ENCODE measurements at regions not wholly inside any gene's neighbourhood (a gene's known extent, or its start where the extent isn't known, plus 50 kb on each side); places are given as distances from the start of the nearest gene placed in this dataset.

DNA sequence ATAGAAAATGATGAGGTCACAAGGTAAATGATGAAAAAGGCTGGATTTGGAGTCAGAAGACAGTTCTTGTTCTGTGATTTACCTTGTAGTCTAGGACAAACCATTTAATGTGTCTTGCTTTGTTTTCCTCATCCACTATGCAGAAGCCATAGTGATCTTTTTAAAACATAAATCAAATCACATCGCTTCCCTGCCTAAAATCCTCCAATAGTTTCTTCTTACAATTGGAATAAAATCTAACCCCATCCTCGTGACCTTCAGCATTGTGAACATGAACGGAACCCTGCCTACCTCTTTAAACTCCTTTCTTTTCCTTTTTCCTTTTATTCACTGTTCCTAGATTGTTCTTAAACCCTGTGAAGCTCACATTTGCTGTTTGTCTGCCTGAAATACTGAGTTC, 204.9 kb upstream of the SAMSN1 start:
- Histone ChIP-seq H3K27ac (ENCODE audit: low read depth, low read length) (no peak overlapping the region), H3K4me1 (ENCODE audit: insufficient read depth, low read length) (no peaks in the 10 kb centered on the region), H3K27me3 (ENCODE audit: insufficient read depth, low read length) (no peaks in the 10 kb centered on the region), H3K4me3 (ENCODE audit: insufficient read depth, low read depth, low read length) (no peak overlapping the region), H4K20me1 (ENCODE audit: insufficient read depth, low read length) (no peaks in the 10 kb centered on the region), H2AFZ (ENCODE audit: low read depth, low read length) (no peak overlapping the region), H3K79me2 (ENCODE audit: insufficient read depth, low read length) (no peaks in the 10 kb centered on the region), H3K36me3 (ENCODE audit: insufficient read depth, low read length) (no peaks in the 10 kb centered on the region), H3K9ac (ENCODE audit: low read length) (no peak overlapping the region), H3K4me2 (ENCODE audit: low read length) (no peak overlapping the region), H3K9me3 (ENCODE audit: insufficient read depth, low read depth, low read length) (no peaks in the 10 kb centered on the region)
- Mint-ChIP-seq H3K27ac (ENCODE audit: unreplicated experiment) (no peak overlapping the region), H3K27me3 (ENCODE audit: low read depth, unreplicated experiment) (no peaks in the 10 kb centered on the region), H3K36me3 (ENCODE audit: low read depth, unreplicated experiment) (no peaks in the 10 kb centered on the region), H3K4me3 (ENCODE audit: unreplicated experiment) (no peak overlapping the region), H3K9me3 (ENCODE audit: unreplicated experiment) (no peaks in the 10 kb centered on the region), H3K4me1 (ENCODE audit: low read depth, unreplicated experiment) (peaks cover 6% of the 10 kb centered on the region)
- no peak for DNase-seq (ENCODE audit: low read depth)
- TF ChIP-seq, protein P1, sequence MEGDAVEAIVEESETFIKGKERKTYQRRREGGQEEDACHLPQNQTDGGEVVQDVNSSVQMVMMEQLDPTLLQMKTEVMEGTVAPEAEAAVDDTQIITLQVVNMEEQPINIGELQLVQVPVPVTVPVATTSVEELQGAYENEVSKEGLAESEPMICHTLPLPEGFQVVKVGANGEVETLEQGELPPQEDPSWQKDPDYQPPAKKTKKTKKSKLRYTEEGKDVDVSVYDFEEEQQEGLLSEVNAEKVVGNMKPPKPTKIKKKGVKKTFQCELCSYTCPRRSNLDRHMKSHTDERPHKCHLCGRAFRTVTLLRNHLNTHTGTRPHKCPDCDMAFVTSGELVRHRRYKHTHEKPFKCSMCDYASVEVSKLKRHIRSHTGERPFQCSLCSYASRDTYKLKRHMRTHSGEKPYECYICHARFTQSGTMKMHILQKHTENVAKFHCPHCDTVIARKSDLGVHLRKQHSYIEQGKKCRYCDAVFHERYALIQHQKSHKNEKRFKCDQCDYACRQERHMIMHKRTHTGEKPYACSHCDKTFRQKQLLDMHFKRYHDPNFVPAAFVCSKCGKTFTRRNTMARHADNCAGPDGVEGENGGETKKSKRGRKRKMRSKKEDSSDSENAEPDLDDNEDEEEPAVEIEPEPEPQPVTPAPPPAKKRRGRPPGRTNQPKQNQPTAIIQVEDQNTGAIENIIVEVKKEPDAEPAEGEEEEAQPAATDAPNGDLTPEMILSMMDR (IDR thresholded peaks at IDR 0.05; ENCODE audit: insufficient read depth, low read depth, low read length): no peak
- TF ChIP-seq EZH2 (IDR thresholded peaks at IDR 0.05; ENCODE audit: insufficient read depth, low read length): no peak
- no peak for FAIRE-seq

GRCh38 chr21:14750041-14750440, 203.9 kb upstream of the SAMSN1 start:
- no peaks in the 10 kb centered on the region for H3K27me3 ChIP-seq (ENCODE audit: insufficient read depth, low read length)
- no peak overlapping the region for H3K4me3 ChIP-seq (ENCODE audit: insufficient read depth, low read depth, low read length)
- no peaks in the 10 kb centered on the region for H4K20me1 ChIP-seq (ENCODE audit: insufficient read depth, low read length)
- Mint-ChIP-seq H3K9me3 (ENCODE audit: unreplicated experiment) (no peaks in the 10 kb centered on the region), H3K27me3 (ENCODE audit: low read depth, unreplicated experiment) (no peaks in the 10 kb centered on the region), H3K4me3 (ENCODE audit: unreplicated experiment) (no peak overlapping the region), H3K4me1 (ENCODE audit: low read depth, unreplicated experiment) (peaks cover 6% of the 10 kb centered on the region), H3K27ac (ENCODE audit: unreplicated experiment) (no peak overlapping the region), H3K36me3 (ENCODE audit: low read depth, unreplicated experiment) (no peaks in the 10 kb centered on the region)
- no peak overlapping the region for H3K4me2 ChIP-seq (ENCODE audit: low read length)
- H3K9me3 ChIP-seq (ENCODE audit: insufficient read depth, low read depth, low read length): no peaks in the 10 kb centered on the region
- no peaks in the 10 kb centered on the region for H3K4me1 ChIP-seq (ENCODE audit: insufficient read depth, low read length)
- no peak overlapping the region for H3K9ac ChIP-seq (ENCODE audit: low read length)
- H3K79me2 ChIP-seq (ENCODE audit: insufficient read depth, low read length): no peaks in the 10 kb centered on the region
- H3K36me3 ChIP-seq (ENCODE audit: insufficient read depth, low read length): no peaks in the 10 kb centered on the region
- DNase-seq (ENCODE audit: low read depth): no peak
- no peak for FAIRE-seq
- H3K27ac ChIP-seq (ENCODE audit: low read depth, low read length): no peak overlapping the region
- TF ChIP-seq, protein P1 (IDR thresholded peaks at IDR 0.05; ENCODE audit: insufficient read depth, low read depth, low read length): no peak
- no peak for TF ChIP-seq EZH2 (IDR thresholded peaks at IDR 0.05; ENCODE audit: insufficient read depth, low read length)
- no peak overlapping the region for H2AFZ ChIP-seq (ENCODE audit: low read depth, low read length)

- FAIRE-seq: no peak
- no peaks in the 10 kb centered on the region for H3K27me3 ChIP-seq (ENCODE audit: insufficient read depth, low read length)
- Mint-ChIP-seq H3K36me3 (ENCODE audit: low read depth, unreplicated experiment) (no peaks in the 10 kb centered on the region), H3K27me3 (ENCODE audit: low read depth, unreplicated experiment) (no peaks in the 10 kb centered on the region), H3K27ac (ENCODE audit: unreplicated experiment) (no peak overlapping the region), H3K4me3 (ENCODE audit: unreplicated experiment) (no peak overlapping the region), H3K4me1 (ENCODE audit: low read depth, unreplicated experiment) (peaks cover 6% of the 10 kb centered on the region), H3K9me3 (ENCODE audit: unreplicated experiment) (no peaks in the 10 kb centered on the region)
- DNase-seq (ENCODE audit: low read depth): no peak
- no peaks in the 10 kb centered on the region for H3K9me3 ChIP-seq (ENCODE audit: insufficient read depth, low read depth, low read length)
- no peak overlapping the region for H3K27ac ChIP-seq (ENCODE audit: low read depth, low read length)
- no peak overlapping the region for H3K9ac ChIP-seq (ENCODE audit: low read length)
- no peaks in the 10 kb centered on the region for H3K79me2 ChIP-seq (ENCODE audit: insufficient read depth, low read length)
- no peak overlapping the region for H2AFZ ChIP-seq (ENCODE audit: low read depth, low read length)
- no peak overlapping the region for H3K4me3 ChIP-seq (ENCODE audit: insufficient read depth, low read depth, low read length)
- no peak overlapping the region for H3K4me2 ChIP-seq (ENCODE audit: low read length)
- H3K4me1 ChIP-seq (ENCODE audit: insufficient read depth, low read length): no peaks in the 10 kb centered on the region
- no peaks in the 10 kb centered on the region for H4K20me1 ChIP-seq (ENCODE audit: insufficient read depth, low read length)
- no peaks in the 10 kb centered on the region for H3K36me3 ChIP-seq (ENCODE audit: insufficient read depth, low read length)
- no peak for TF ChIP-seq EZH2 (IDR thresholded peaks at IDR 0.05; ENCODE audit: insufficient read depth, low read length)
- TF ChIP-seq, protein P1 (IDR thresholded peaks at IDR 0.05; ENCODE audit: insufficient read depth, low read depth, low read length): no peak
Measured at GRCh38 chr21:14748662-14749061, 202.5 kb upstream of the SAMSN1 start.

Measured in astrocyte (in vitro differentiated cells and primary cell).